WTC11 (cell line): ENCODE measurements at regions not wholly inside any gene's neighbourhood (a gene's known extent, or its start where the extent isn't known, plus 50 kb on each side); places are given as distances from the start of the nearest gene placed in this dataset.

Source experiments
- ATAC-seq: fragments of 200-7000 bp; cut with Tn5 transposase; 2 replicates; pipeline ENCODE4 v1.10.0; 2021; ENCODE audit warnings: mild to moderate bottlenecking, moderate library complexity
- CTCF ChIA-PET: fragments of 300-600 bp; sonication (Branson Sonifier 250); formaldehyde crosslinking; loops from one replicate; lab custom pipeline; 2021; ENCODE audit warnings: antibody characterized with exemption; lab: Charles Lee
- POLR2A ChIA-PET: fragments of 350-600 bp; sonication (Branson Sonifier 250); formaldehyde crosslinking; loops from one replicate; lab custom pipeline; 2021; ENCODE audit warnings: antibody characterized with exemption; lab: Charles Lee
- DNase-seq: peaks from one replicate; pipeline ENCODE4 v3.0.0; 2021; ENCODE audit warnings: low spot score
- H3K27ac Mint-ChIP-seq: 2 replicates; pipeline ENCODE4 v1.8.0; 2021; ENCODE audit warnings: mixed read lengths
- H3K27me3 Mint-ChIP-seq: 2 replicates; pipeline ENCODE4 v1.8.0; 2021; ENCODE audit warnings: low read depth, mild to moderate bottlenecking, moderate library complexity, mixed read lengths
- H3K36me3 Mint-ChIP-seq: 2 replicates; pipeline ENCODE4 v1.8.0; 2021; ENCODE audit warnings: mixed read lengths
- H3K4me1 Mint-ChIP-seq: 2 replicates; pipeline ENCODE4 v1.8.0; 2022; ENCODE audit warnings: mixed read lengths
- H3K4me3 Mint-ChIP-seq: 2 replicates; pipeline ENCODE4 v1.8.0; 2021; ENCODE audit warnings: mild to moderate bottlenecking, moderate library complexity, mixed read lengths
- H3K9me3 Mint-ChIP-seq: 2 replicates; pipeline ENCODE4 v1.8.0; 2021; ENCODE audit warnings: mixed read lengths
- ATF3 ChIP-seq: sonication (generic); formaldehyde crosslinking; conservative IDR thresholded peaks from 2 replicates; pipeline ENCODE4 v1.8.1; 2022; ENCODE audit warnings: mild to moderate bottlenecking, missing genetic modification reagents
- ATF6 ChIP-seq: sonication (generic); formaldehyde crosslinking; IDR thresholded peaks from 2 replicates; pipeline ENCODE4 v1.8.1; 2023; ENCODE audit warnings: mild to moderate bottlenecking, missing genetic modification reagents
- CREB1 ChIP-seq: sonication (generic); formaldehyde crosslinking; IDR thresholded peaks from 2 replicates; pipeline ENCODE4 v1.8.0; 2023; ENCODE audit warnings: mild to moderate bottlenecking, missing genetic modification reagents
- E2F5 ChIP-seq: sonication (generic); formaldehyde crosslinking; IDR thresholded peaks from 2 replicates; pipeline ENCODE4 v1.8.1; 2022; ENCODE audit warnings: mild to moderate bottlenecking, moderate library complexity, missing genetic modification reagents
- ELF4 ChIP-seq: sonication (generic); formaldehyde crosslinking; IDR thresholded peaks from 2 replicates; pipeline ENCODE4 v1.8.1; 2022; ENCODE audit warnings: low read depth, mild to moderate bottlenecking, moderate library complexity, missing genetic modification reagents
- ETV6 ChIP-seq: sonication (generic); formaldehyde crosslinking; IDR thresholded peaks from 2 replicates; pipeline ENCODE4 v1.8.1; 2022; ENCODE audit warnings: mild to moderate bottlenecking, missing genetic modification reagents
- GABPB1 ChIP-seq: sonication (generic); formaldehyde crosslinking; IDR thresholded peaks from 2 replicates; pipeline ENCODE4 v1.8.1; 2023; ENCODE audit warnings: mild to moderate bottlenecking, missing genetic modification reagents
- GRHL2 ChIP-seq: fragments of 250-450 bp; sonication (Bioruptor Pico); IDR thresholded peaks from 2 replicates; pipeline ENCODE4 v1.8.0; 2022; ENCODE audit warnings: mild to moderate bottlenecking, moderate library complexity; ENCODE audit not compliant: insufficient replicate concordance, severe bottlenecking
- GTF2I ChIP-seq: fragments of 250-450 bp; sonication (Bioruptor Pico); conservative IDR thresholded peaks from 2 replicates; pipeline ENCODE4 v1.4.0; 2021; ENCODE audit warnings: mild to moderate bottlenecking
- KAT7 ChIP-seq: sonication (generic); formaldehyde crosslinking; IDR thresholded peaks from 2 replicates; pipeline ENCODE4 v1.8.1; 2023; ENCODE audit warnings: missing genetic modification reagents, mild to moderate bottlenecking, borderline replicate concordance
- MXD4 ChIP-seq: fragments of 250-450 bp; sonication (Bioruptor Pico); IDR thresholded peaks from 2 replicates; pipeline ENCODE4 v1.8.0; 2021; ENCODE audit warnings: mild to moderate bottlenecking, moderate library complexity, borderline replicate concordance
- NFATC4 ChIP-seq: fragments of 250-450 bp; sonication (Bioruptor Pico); IDR thresholded peaks from 2 replicates; pipeline ENCODE4 v1.9.0; 2021; ENCODE audit warnings: mild to moderate bottlenecking
- NR2C2 ChIP-seq: sonication (generic); formaldehyde crosslinking; IDR thresholded peaks from 2 replicates; pipeline ENCODE4 v1.8.0; 2022; ENCODE audit warnings: mild to moderate bottlenecking, missing genetic modification reagents
- NR3C1 ChIP-seq: sonication (generic); formaldehyde crosslinking; conservative IDR thresholded peaks from 2 replicates; pipeline ENCODE4 v1.8.1; 2023; ENCODE audit warnings: low read depth, mild to moderate bottlenecking, missing genetic modification reagents
- OVOL2 ChIP-seq: fragments of 250-450 bp; sonication (Bioruptor Pico); IDR thresholded peaks from 2 replicates; pipeline ENCODE4 v1.9.0; 2021; ENCODE audit warnings: mild to moderate bottlenecking, borderline replicate concordance
- PRRX2 ChIP-seq: fragments of 250-450 bp; sonication (Bioruptor Pico); IDR thresholded peaks from 2 replicates; pipeline ENCODE4 v1.8.0; 2021; ENCODE audit warnings: mild to moderate bottlenecking
- SOX15 ChIP-seq: fragments of 250-450 bp; sonication (Bioruptor Pico); IDR thresholded peaks from 2 replicates; pipeline ENCODE4 v1.9.0; 2021; ENCODE audit warnings: mild to moderate bottlenecking
- SP1 ChIP-seq: sonication (generic); formaldehyde crosslinking; conservative IDR thresholded peaks from 2 replicates; pipeline ENCODE4 v1.8.1; 2022; ENCODE audit warnings: missing genetic modification reagents
- TCF7 ChIP-seq: sonication (generic); formaldehyde crosslinking; IDR thresholded peaks from 2 replicates; pipeline ENCODE4 v1.8.0; 2022; ENCODE audit warnings: mild to moderate bottlenecking, low read depth, missing genetic modification reagents, moderate library complexity
- TEAD4 ChIP-seq: sonication (generic); formaldehyde crosslinking; IDR thresholded peaks from 2 replicates; pipeline ENCODE4 v1.8.0; 2022; ENCODE audit warnings: mild to moderate bottlenecking, missing genetic modification reagents
- ZBTB21 ChIP-seq: sonication (generic); formaldehyde crosslinking; IDR thresholded peaks from 2 replicates; pipeline ENCODE4 v1.8.1; 2023; ENCODE audit warnings: mild to moderate bottlenecking, missing genetic modification reagents, borderline replicate concordance
- ZNF138 ChIP-seq: sonication (generic); formaldehyde crosslinking; conservative IDR thresholded peaks from 2 replicates; pipeline ENCODE4 v1.8.1; 2022; ENCODE audit warnings: mild to moderate bottlenecking, moderate library complexity, missing genetic modification reagents
- ZNF219 ChIP-seq: sonication (generic); formaldehyde crosslinking; IDR thresholded peaks from 2 replicates; pipeline ENCODE4 v1.8.0; 2023; ENCODE audit warnings: missing genetic modification reagents, mild to moderate bottlenecking, borderline replicate concordance
- ZNF317 ChIP-seq: sonication (generic); formaldehyde crosslinking; IDR thresholded peaks from 2 replicates; pipeline ENCODE4 v1.8.1; 2023; ENCODE audit warnings: low read depth, mild to moderate bottlenecking, moderate library complexity, missing genetic modification reagents, borderline replicate concordance
- ZNF416 ChIP-seq: fragments of 250-450 bp; sonication (Bioruptor Pico); IDR thresholded peaks from 2 replicates; pipeline ENCODE4 v1.9.0; 2021; ENCODE audit warnings: mild to moderate bottlenecking, inconsistent platforms
- ZNF423 ChIP-seq: fragments of 250-450 bp; sonication (Bioruptor Pico); IDR thresholded peaks from 2 replicates; pipeline ENCODE4 v2.1.2; 2022; ENCODE audit warnings: mild to moderate bottlenecking, moderate library complexity
- ZNF671 ChIP-seq: fragments of 250-450 bp; sonication (Bioruptor Pico); IDR thresholded peaks from 2 replicates; pipeline ENCODE4 v1.8.0; 2021; ENCODE audit warnings: mild to moderate bottlenecking
- TF ChIP-seq, protein P1 (sequence below): sonication (generic); formaldehyde crosslinking; IDR thresholded peaks from 2 replicates; pipeline ENCODE4 v1.8.1; 2022; ENCODE audit warnings: missing genetic modification reagents, borderline replicate concordance
- TF ChIP-seq, protein P2 (sequence below): fragments of 250-450 bp; sonication (Bioruptor Pico); conservative IDR thresholded peaks from 2 replicates; pipeline ENCODE4 v1.9.0; 2021; ENCODE audit warnings: mild to moderate bottlenecking
- TF ChIP-seq, protein P3 (sequence below): fragments of 200-600 bp; IDR thresholded peaks from 2 replicates; pipeline ENCODE4 v1.8.0; 2022; ENCODE audit warnings: antibody characterized with exemption

DNA sequence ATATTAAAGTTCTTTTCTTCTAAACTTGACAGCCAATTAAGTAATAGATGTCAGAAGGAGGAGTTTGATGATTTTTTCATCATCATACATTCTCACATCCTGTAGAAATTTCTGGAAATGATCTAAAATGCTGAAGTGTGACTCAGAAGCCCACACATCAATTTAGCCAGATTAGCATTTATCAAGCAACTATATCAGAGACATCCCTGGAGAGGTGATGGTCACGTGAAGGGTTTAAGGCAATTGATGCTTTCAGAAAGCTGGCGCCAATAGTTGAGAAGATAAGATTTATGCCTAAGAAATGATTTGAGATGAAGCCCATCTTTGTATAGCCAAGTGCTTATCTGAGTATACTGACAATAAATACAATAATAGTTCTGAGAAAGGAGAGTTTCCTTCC is 162.9 kb upstream of the RORB start:
- ChIA-PET POLR2A (no interaction called here), CTCF (no interaction called here)
- H3K9me3 Mint-ChIP-seq: no peaks in the 10 kb centered on the region
- no peaks in the 10 kb centered on the region for H3K27me3 Mint-ChIP-seq
- DNase-seq (no peak), ATAC-seq (no peak)
- H3K27ac Mint-ChIP-seq: no peak overlapping the region
- H3K4me3 Mint-ChIP-seq: no peak overlapping the region
- peaks cover 38% of the 10 kb centered on the region for H3K4me1 Mint-ChIP-seq
- TF ChIP-seq CREB1 (CRISPR knock-in tag) (no peak), NFATC4 (CRISPR knock-in tag) (no peak), SOX15 (no peak), ETV6 (CRISPR knock-in tag) (no peak), ZBTB21 (CRISPR knock-in tag) (no peak), ATF3 (CRISPR knock-in tag) (no peak), PRRX2 (CRISPR knock-in tag) (no peak), NR3C1 (CRISPR knock-in tag) (no peak), GABPB1 (no peak), TEAD4 (no peak), ZNF317 (CRISPR knock-in tag) (no peak), ELF4 (no peak)
- TF ChIP-seq, protein P1, sequence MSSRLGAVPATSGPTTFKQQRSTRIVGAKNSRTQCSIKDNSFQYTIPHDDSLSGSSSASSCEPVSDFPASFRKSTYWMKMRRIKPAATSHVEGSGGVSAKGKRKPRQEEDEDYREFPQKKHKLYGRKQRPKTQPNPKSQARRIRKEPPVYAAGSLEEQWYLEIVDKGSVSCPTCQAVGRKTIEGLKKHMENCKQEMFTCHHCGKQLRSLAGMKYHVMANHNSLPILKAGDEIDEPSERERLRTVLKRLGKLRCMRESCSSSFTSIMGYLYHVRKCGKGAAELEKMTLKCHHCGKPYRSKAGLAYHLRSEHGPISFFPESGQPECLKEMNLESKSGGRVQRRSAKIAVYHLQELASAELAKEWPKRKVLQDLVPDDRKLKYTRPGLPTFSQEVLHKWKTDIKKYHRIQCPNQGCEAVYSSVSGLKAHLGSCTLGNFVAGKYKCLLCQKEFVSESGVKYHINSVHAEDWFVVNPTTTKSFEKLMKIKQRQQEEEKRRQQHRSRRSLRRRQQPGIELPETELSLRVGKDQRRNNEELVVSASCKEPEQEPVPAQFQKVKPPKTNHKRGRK: no peak
- no peaks in the 10 kb centered on the region for H3K36me3 Mint-ChIP-seq

GRCh38 chr9:74336161-74336560 is 161.0 kb upstream of the RORB start:
- peaks cover 8% of the 10 kb centered on the region for H3K9me3 Mint-ChIP-seq
- ATAC-seq: no peak
- CTCF ChIA-PET: no interaction called here
- TF ChIP-seq GRHL2 (CRISPR knock-in tag): no peak
- no peak for TF ChIP-seq TCF7 (CRISPR knock-in tag)
- no peak for TF ChIP-seq GTF2I
- TF ChIP-seq, protein P2, sequence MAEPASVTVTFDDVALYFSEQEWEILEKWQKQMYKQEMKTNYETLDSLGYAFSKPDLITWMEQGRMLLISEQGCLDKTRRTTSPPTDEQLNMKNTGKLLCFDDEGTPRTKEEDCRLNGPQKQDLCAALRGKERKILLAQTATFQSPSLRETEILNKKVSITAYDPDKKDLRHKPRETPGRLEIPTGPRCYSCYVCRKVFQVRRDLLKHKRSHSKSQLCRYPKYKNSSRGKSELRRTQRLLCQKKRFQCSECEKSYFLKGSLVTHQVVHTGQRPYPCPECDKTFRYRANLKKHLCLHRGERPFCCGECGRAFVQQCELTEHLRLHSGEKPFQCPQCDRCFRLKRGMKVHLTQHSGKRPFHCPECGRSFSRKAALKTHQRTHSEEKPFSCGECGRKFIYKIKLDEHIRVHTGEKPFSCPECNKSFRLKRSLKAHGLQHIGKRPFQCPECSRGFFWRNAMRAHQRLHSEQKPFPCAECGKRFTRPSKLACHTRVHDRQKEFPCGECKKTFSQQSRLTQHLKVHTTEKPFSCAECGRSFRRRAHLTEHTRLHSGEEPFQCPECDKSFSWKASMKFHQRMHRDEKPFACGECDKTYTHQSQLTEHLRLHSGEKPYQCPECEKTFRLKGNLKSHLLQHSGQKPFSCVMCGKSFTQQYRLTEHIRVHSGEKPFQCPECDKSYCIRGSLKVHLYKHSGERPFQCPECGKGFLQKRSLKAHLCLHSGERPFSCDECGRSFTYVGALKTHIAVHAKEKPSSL (CRISPR knock-in tag): no peak
- TF ChIP-seq ZNF423 (CRISPR knock-in tag): no peak
- TF ChIP-seq ATF6 (CRISPR knock-in tag): no peak
- TF ChIP-seq SP1 (CRISPR knock-in tag): no peak
- TF ChIP-seq ZNF138 (CRISPR knock-in tag): no peak
- no peak for TF ChIP-seq ZNF416 (CRISPR knock-in tag)
- no peak for TF ChIP-seq ZNF671 (CRISPR knock-in tag)
- TF ChIP-seq MXD4 (CRISPR knock-in tag): no peak
- no peak for TF ChIP-seq E2F5 (CRISPR knock-in tag)
- no peak for TF ChIP-seq SOX15
- no peak for TF ChIP-seq KAT7
- TF ChIP-seq ZNF219 (CRISPR knock-in tag): no peak
- no peak for TF ChIP-seq NR2C2 (CRISPR knock-in tag)
- TF ChIP-seq ELF4: no peak
- TF ChIP-seq, protein P3, sequence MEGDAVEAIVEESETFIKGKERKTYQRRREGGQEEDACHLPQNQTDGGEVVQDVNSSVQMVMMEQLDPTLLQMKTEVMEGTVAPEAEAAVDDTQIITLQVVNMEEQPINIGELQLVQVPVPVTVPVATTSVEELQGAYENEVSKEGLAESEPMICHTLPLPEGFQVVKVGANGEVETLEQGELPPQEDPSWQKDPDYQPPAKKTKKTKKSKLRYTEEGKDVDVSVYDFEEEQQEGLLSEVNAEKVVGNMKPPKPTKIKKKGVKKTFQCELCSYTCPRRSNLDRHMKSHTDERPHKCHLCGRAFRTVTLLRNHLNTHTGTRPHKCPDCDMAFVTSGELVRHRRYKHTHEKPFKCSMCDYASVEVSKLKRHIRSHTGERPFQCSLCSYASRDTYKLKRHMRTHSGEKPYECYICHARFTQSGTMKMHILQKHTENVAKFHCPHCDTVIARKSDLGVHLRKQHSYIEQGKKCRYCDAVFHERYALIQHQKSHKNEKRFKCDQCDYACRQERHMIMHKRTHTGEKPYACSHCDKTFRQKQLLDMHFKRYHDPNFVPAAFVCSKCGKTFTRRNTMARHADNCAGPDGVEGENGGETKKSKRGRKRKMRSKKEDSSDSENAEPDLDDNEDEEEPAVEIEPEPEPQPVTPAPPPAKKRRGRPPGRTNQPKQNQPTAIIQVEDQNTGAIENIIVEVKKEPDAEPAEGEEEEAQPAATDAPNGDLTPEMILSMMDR: no peak
- TF ChIP-seq OVOL2 (CRISPR knock-in tag): no peak

More at GRCh38 chr9:74336161-74336560, 161.0 kb upstream of the RORB start:
- Mint-ChIP-seq H3K27ac (no peak overlapping the region), H3K4me3 (no peak overlapping the region), H3K27me3 (no peaks in the 10 kb centered on the region), H3K4me1 (peaks cover 33% of the 10 kb centered on the region), H3K36me3 (no peaks in the 10 kb centered on the region; the same call in 1 of the 2 replicates)
- POLR2A ChIA-PET: no interaction called here
- no peak for DNase-seq
